ENCODE measurements at regions not wholly inside any gene's neighbourhood (a gene's known extent, or its start where the extent isn't known, plus 50 kb on each side); places are given as distances from the start of the nearest gene placed in this dataset.
"Not testable (repeated sequence)": the region's sequence is repeated elsewhere in the genome, so short reads cannot be mapped to it uniquely, and the experiment has no call there.

- not testable (repeated sequence) for H3K4me3 ChIP-seq; H3K9me3 ChIP-seq; DNase-seq (ENCODE audit: low spot score in 2 of 2); H3K27me3 ChIP-seq; H3K36me3 ChIP-seq; H3K4me1 ChIP-seq; H3K27ac ChIP-seq
- WGBS, 2 donors = 88 to 96% methylated on average over 7 to 8 of the region's 8 CpGs
These were observed 150.9 kb upstream of the TEX13D start for GRCh38 chrX:124181515-124181914.

- Histone ChIP-seq H3K36me3 (no peaks in the 10 kb centered on the region), H3K27me3 (no peaks in the 10 kb centered on the region), H3K4me1 (no peaks in the 10 kb centered on the region), H3K9me3 (no peaks in the 10 kb centered on the region), H3K4me3 (no peak overlapping the region), H3K27ac (no peak overlapping the region)
- TF ChIP-seq CTCF (IDR thresholded peaks at IDR 0.05) = no peak
- no peak for TF ChIP-seq EP300 (IDR thresholded peaks at IDR 0.05)
- no peak for TF ChIP-seq POLR2A (IDR thresholded peaks at IDR 0.05)
- DNase-seq (ENCODE audit: low spot score in 2 of 2) = no peak
- 46 to 81% methylated on average over 2 of the region's 2 CpGs for WGBS, 2 donors
These were observed 142.0 kb upstream of the TEX13D start for GRCh38 chrX:124190440-124190839.

GRCh38 chrX:124194199-124194598 is 138.3 kb upstream of the TEX13D start:
- 44 to 51% methylated on average over 5 of the region's 5 CpGs for WGBS, 2 donors
- H3K27me3 ChIP-seq = no peaks in the 10 kb centered on the region
- no peaks in the 10 kb centered on the region for H3K36me3 ChIP-seq
- no peak for TF ChIP-seq CTCF (IDR thresholded peaks at IDR 0.05)
- TF ChIP-seq EP300 (IDR thresholded peaks at IDR 0.05) = no peak
- TF ChIP-seq POLR2A (IDR thresholded peaks at IDR 0.05) = no peak
- H3K4me1 ChIP-seq = no peaks in the 10 kb centered on the region
- no peak overlapping the region for H3K4me3 ChIP-seq
- no peak for DNase-seq (ENCODE audit: low spot score in 2 of 2)
- H3K9me3 ChIP-seq = no peaks in the 10 kb centered on the region
- H3K27ac ChIP-seq = peak overlapping the region in 1 of 4 donors; percentile 48

- H3K4me1 ChIP-seq = no peaks in the 10 kb centered on the region
- no peak overlapping the region for H3K27ac ChIP-seq
- no peaks in the 10 kb centered on the region for H3K36me3 ChIP-seq
- WGBS, 2 donors = 22 to 45% methylated on average over 8 of the region's 8 CpGs
- no peak for DNase-seq (ENCODE audit: low spot score in 2 of 2)
- TF ChIP-seq POLR2A (IDR thresholded peaks at IDR 0.05) (no peak), EP300 (IDR thresholded peaks at IDR 0.05) (no peak), CTCF (IDR thresholded peaks at IDR 0.05) (no peak)
- no peak overlapping the region for H3K4me3 ChIP-seq
- H3K9me3 ChIP-seq = no peaks in the 10 kb centered on the region
- no peaks in the 10 kb centered on the region for H3K27me3 ChIP-seq
These were observed 137.6 kb upstream of the TEX13D start for GRCh38 chrX:124194901-124195300.

- no peak for DNase-seq (ENCODE audit: low spot score in 2 of 2)
- WGBS, 2 donors = 97 to 100% methylated on average over 1 of the region's 1 CpG
- Histone ChIP-seq H3K4me1 (no peaks in the 10 kb centered on the region), H3K4me3 (no peak overlapping the region), H3K36me3 (no peaks in the 10 kb centered on the region), H3K27ac (no peak overlapping the region), H3K9me3 (peaks cover 0 to 4% (median 0%) of the 10 kb centered on the region in 4 donors), H3K27me3 (no peaks in the 10 kb centered on the region)
- TF ChIP-seq EP300 (IDR thresholded peaks at IDR 0.05) = no peak
- TF ChIP-seq POLR2A (IDR thresholded peaks at IDR 0.05) = no peak
- no peak for TF ChIP-seq CTCF (IDR thresholded peaks at IDR 0.05)
These were observed 129.1 kb upstream of the TEX13D start for GRCh38 chrX:124203311-124203710.

GRCh38 chrX:124208660-124209059 is 123.8 kb upstream of the TEX13D start:
- TF ChIP-seq CTCF (IDR thresholded peaks at IDR 0.05) (no peak), EP300 (IDR thresholded peaks at IDR 0.05) (no peak), POLR2A (IDR thresholded peaks at IDR 0.05) (no peak)
- no peak for DNase-seq (ENCODE audit: low spot score in 2 of 2)
- no peaks in the 10 kb centered on the region for H3K9me3 ChIP-seq
- 59 to 62% methylated on average over 5 of the region's 5 CpGs for WGBS, 2 donors
- H3K4me3 ChIP-seq = no peak overlapping the region
- no peaks in the 10 kb centered on the region for H3K27me3 ChIP-seq
- no peaks in the 10 kb centered on the region for H3K4me1 ChIP-seq
- H3K36me3 ChIP-seq = no peaks in the 10 kb centered on the region
- H3K27ac ChIP-seq = no peak overlapping the region

Data from tibial nerve (tissue), 4 donors.